CD14-positive monocyte (primary cell): ENCODE measurements at regions not wholly inside any gene's neighbourhood (a gene's known extent, or its start where the extent isn't known, plus 50 kb on each side); places are given as distances from the start of the nearest gene placed in this dataset.

Experiments used
- DNase-seq, 3 donors: peaks; one replicate each; pipeline ENCODE4 v3.0.0-alpha.2; 2011 to 2022
- H2AFZ ChIP-seq: 2 replicates; pipeline ENCODE4 v1.6.0; 2012; ENCODE audit warnings: mild to moderate bottlenecking, low read depth, low read length, inconsistent platforms; ENCODE audit not compliant: insufficient read depth, poor library complexity, severe bottlenecking
- H3K27ac ChIP-seq, 2 donors: 1 replicate in 1 of 2; 2 replicates in 1 of 2; pipeline ENCODE4 v1.5.1; 2012 to 2013; ENCODE audit warnings: low read length in 2 of 2, control low read depth in 1 of 2, inconsistent platforms in 1 of 2, low read depth in 1 of 2, mild to moderate bottlenecking in 1 of 2
- H3K27me3 ChIP-seq, 2 donors: one replicate each; pipeline versions ENCODE4 v1.6.0 to v1.6.1; 2011 to 2013; ENCODE audit warnings: low read length in 2 of 2; ENCODE audit not compliant: control insufficient read depth in 2 of 2, insufficient read depth in 2 of 2
- H3K36me3 ChIP-seq, 2 donors: replicated peaks in 1 of 2; 1 replicate in 1 of 2; 2 replicates in 1 of 2; pipeline versions ENCODE4 v1.5.1 to v1.6.1; 2012 to 2013; ENCODE audit warnings: low read length in 2 of 2, control low read depth in 1 of 2, inconsistent platforms in 1 of 2, mild to moderate bottlenecking in 1 of 2; ENCODE audit not compliant: insufficient read depth in 2 of 2, control insufficient read depth in 1 of 2
- H3K4me1 ChIP-seq, 2 donors: 1 replicate in 1 of 2; 2 replicates in 1 of 2; pipeline versions ENCODE4 v1.5.1 to v1.6.1; 2012 to 2013; ENCODE audit warnings: low read length in 2 of 2, control low read depth in 1 of 2, inconsistent platforms in 1 of 2, mild to moderate bottlenecking in 1 of 2, moderate library complexity in 1 of 2; ENCODE audit not compliant: insufficient read depth in 2 of 2, control insufficient read depth in 1 of 2
- H3K4me2 ChIP-seq: replicated peaks from 2 replicates; pipeline ENCODE3; 2012; ENCODE audit warnings: low read length, moderate library complexity, mild to moderate bottlenecking; ENCODE audit not compliant: poor library complexity, severe bottlenecking; ENCODE audit errors: extremely low read depth
- H3K4me3 ChIP-seq, 3 experiments: fragments of 200-600 bp in 1 of 3; sonication (generic) in 1 of 3; replicated peaks in 1 of 3; 1 replicate in 2 of 3; 2 replicates in 1 of 3; pipeline ENCODE4 v1.5.1; 2011 to 2013; ENCODE audit warnings: low read length in 3 of 3, mild to moderate bottlenecking in 3 of 3, control low read depth in 2 of 3, low read depth in 2 of 3, inconsistent platforms in 1 of 3, moderate library complexity in 1 of 3
- H3K79me2 ChIP-seq: 2 replicates; pipeline ENCODE4 v1.6.0; 2012; ENCODE audit warnings: mild to moderate bottlenecking, control low read depth, inconsistent platforms, low read length, moderate library complexity; ENCODE audit not compliant: insufficient read depth
- H3K9ac ChIP-seq: 2 replicates; pipeline ENCODE4 v1.6.0; 2017; ENCODE audit warnings: low read length, mild to moderate bottlenecking; ENCODE audit not compliant: insufficient read depth, poor library complexity, severe bottlenecking
- H3K9me3 ChIP-seq, 2 donors: replicated peaks in 1 of 2; 1 replicate in 1 of 2; 2 replicates in 1 of 2; pipeline versions ENCODE4 v1.5.1 to v1.6.1; 2012 to 2013; ENCODE audit warnings: low read length in 2 of 2, control low read depth in 1 of 2; ENCODE audit not compliant: control insufficient read depth in 1 of 2, insufficient read depth in 1 of 2
- H4K20me1 ChIP-seq: 2 replicates; pipeline ENCODE4 v1.6.0; 2012; ENCODE audit warnings: mild to moderate bottlenecking, low read length, control low read depth, moderate library complexity; ENCODE audit not compliant: insufficient read depth
- H3K27ac Mint-ChIP-seq, 7 donors: one replicate each; pipeline ENCODE4 v1.8.0; 2020; ENCODE audit warnings: mild to moderate bottlenecking in 7 of 7, mixed read lengths in 7 of 7, moderate library complexity in 6 of 7, inconsistent platforms in 2 of 7
- H3K27me3 Mint-ChIP-seq, 3 donors: one replicate each; pipeline ENCODE4 v1.8.0; 2021 to 2022; ENCODE audit warnings: low read depth in 3 of 3, mild to moderate bottlenecking in 3 of 3, mixed read lengths in 3 of 3, moderate library complexity in 3 of 3, inconsistent platforms in 1 of 3
- H3K36me3 Mint-ChIP-seq, 2 donors: one replicate each; pipeline ENCODE4 v1.8.0; 2020; ENCODE audit warnings: mixed read lengths in 2 of 2, inconsistent platforms in 1 of 2, mild to moderate bottlenecking in 1 of 2
- H3K4me1 Mint-ChIP-seq: one replicate; pipeline ENCODE4 v1.8.0; 2020; ENCODE audit warnings: mild to moderate bottlenecking, mixed read lengths
- H3K4me3 Mint-ChIP-seq, 2 donors: one replicate each; pipeline ENCODE4 v1.8.0; 2020; ENCODE audit warnings: mild to moderate bottlenecking in 2 of 2, mixed read lengths in 2 of 2, moderate library complexity in 1 of 2
- H3K9me3 Mint-ChIP-seq, 7 donors: one replicate each; pipeline ENCODE4 v1.8.0; 2020 to 2022; ENCODE audit warnings: mixed read lengths in 7 of 7, mild to moderate bottlenecking in 6 of 7, moderate library complexity in 6 of 7, inconsistent platforms in 2 of 7
- WGBS: methylation state at CpG from one replicate; pipeline ENCODE4 v1.1.5; 2013; ENCODE audit warnings: missing lambda C conversion rate; ENCODE audit not compliant: insufficient coverage; 5-methylcytosine and 5-hydroxymethylcytosine counted together
- intact Hi-C, 2 donors: fragments of 100-400 bp; cut with micrococcal nuclease; formaldehyde crosslinking; loops; one replicate each; pipeline versions ENCODE4 v1.15.0 to v1.15.1; 2023
- TF ChIP-seq, protein P1 (sequence below): fragments of 200-600 bp; IDR thresholded peaks from one replicate; pipeline ENCODE4 v1.8.0; 2022; ENCODE audit warnings: antibody characterized with exemption, mild to moderate bottlenecking

DNA sequence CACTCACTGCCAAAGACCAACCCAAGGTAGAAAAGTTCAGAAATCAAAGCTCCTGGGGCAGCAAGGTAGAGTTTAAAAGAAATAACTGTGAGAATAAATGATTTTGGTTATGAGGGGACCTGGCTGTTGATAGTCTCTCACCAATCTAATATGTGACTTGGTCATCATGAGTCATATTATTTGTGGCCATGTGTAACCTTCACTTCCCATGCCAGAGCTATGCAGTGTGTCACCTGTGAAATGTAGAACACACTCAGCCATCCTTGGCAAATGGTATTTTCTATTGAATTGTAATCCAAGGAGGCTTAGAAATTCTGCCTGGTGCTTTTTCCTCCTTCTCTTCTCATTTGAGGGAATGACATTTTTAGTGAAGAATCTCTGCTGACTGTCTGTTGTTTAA lies 184.2 kb upstream of the STAC start:
- Histone ChIP-seq H3K4me3 (no peak overlapping the region), H3K79me2 (no peaks in the 10 kb centered on the region), H3K36me3 (no peaks in the 10 kb centered on the region), H3K4me1 (no peaks in the 10 kb centered on the region), H3K9me3 (peaks cover 0 to 4% of the 10 kb centered on the region in 2 donors), H3K27me3 (no peaks in the 10 kb centered on the region), H4K20me1 (no peaks in the 10 kb centered on the region), H3K27ac (no peak overlapping the region), H3K9ac (no peak overlapping the region), H2AFZ (no peak overlapping the region), H3K4me2 (no peak overlapping the region)
- no peak for DNase-seq
- intact Hi-C loops, result no loop called here
- TF ChIP-seq, protein P1, sequence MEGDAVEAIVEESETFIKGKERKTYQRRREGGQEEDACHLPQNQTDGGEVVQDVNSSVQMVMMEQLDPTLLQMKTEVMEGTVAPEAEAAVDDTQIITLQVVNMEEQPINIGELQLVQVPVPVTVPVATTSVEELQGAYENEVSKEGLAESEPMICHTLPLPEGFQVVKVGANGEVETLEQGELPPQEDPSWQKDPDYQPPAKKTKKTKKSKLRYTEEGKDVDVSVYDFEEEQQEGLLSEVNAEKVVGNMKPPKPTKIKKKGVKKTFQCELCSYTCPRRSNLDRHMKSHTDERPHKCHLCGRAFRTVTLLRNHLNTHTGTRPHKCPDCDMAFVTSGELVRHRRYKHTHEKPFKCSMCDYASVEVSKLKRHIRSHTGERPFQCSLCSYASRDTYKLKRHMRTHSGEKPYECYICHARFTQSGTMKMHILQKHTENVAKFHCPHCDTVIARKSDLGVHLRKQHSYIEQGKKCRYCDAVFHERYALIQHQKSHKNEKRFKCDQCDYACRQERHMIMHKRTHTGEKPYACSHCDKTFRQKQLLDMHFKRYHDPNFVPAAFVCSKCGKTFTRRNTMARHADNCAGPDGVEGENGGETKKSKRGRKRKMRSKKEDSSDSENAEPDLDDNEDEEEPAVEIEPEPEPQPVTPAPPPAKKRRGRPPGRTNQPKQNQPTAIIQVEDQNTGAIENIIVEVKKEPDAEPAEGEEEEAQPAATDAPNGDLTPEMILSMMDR, result no peak
- no peaks in the 10 kb centered on the region for H3K4me1 Mint-ChIP-seq
- H3K4me3 Mint-ChIP-seq, result no peak overlapping the region
- peaks cover 0 to 12% (median 1%) of the 10 kb centered on the region in 7 donors for H3K9me3 Mint-ChIP-seq
- H3K27me3 Mint-ChIP-seq, result no peaks in the 10 kb centered on the region
- no peak overlapping the region for H3K27ac Mint-ChIP-seq
- no peaks in the 10 kb centered on the region for H3K36me3 Mint-ChIP-seq

DNA sequence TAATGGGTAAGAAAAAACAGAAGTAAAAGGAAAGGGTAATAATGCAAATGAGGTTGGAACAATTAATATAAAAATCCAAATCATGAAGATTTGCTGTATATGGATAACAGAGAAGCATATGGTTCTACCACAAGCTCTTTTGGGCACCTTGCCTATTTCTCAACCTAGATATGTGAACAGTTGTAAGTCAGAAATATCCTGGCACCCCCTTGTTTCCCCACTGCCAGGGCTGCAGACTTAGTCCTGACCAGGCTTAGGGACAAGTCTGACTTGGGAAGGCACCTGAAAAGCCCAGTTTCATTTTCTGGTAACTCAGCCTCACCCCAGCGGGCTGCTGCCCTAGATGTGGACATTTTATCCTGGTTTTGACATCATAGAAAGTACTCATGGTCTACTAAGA lies 183.2 kb upstream of the STAC start:
- 100% methylated on average over 1 of the region's 1 CpG for WGBS
- H3K27me3 Mint-ChIP-seq, result no peaks in the 10 kb centered on the region
- intact Hi-C loops, result no loop called here
- Histone ChIP-seq H3K27me3 (no peaks in the 10 kb centered on the region), H3K9ac (no peak overlapping the region), H2AFZ (no peak overlapping the region), H3K9me3 (no peaks in the 10 kb centered on the region), H3K4me2 (no peak overlapping the region), H3K4me1 (no peaks in the 10 kb centered on the region), H3K36me3 (no peaks in the 10 kb centered on the region), H3K79me2 (no peaks in the 10 kb centered on the region), H3K27ac (no peak overlapping the region), H3K4me3 (no peak overlapping the region), H4K20me1 (no peaks in the 10 kb centered on the region)
- no peak for DNase-seq
- peaks cover 0 to 11% (median 1%) of the 10 kb centered on the region in 7 donors for H3K9me3 Mint-ChIP-seq
- H3K4me1 Mint-ChIP-seq, result no peaks in the 10 kb centered on the region
- H3K4me3 Mint-ChIP-seq, result no peak overlapping the region
- TF ChIP-seq, protein P1, result no peak
- H3K27ac Mint-ChIP-seq, result no peak overlapping the region
- H3K36me3 Mint-ChIP-seq, result no peaks in the 10 kb centered on the region
